Peyer's patch (tissue), 4 donors: ENCODE measurements at regions not wholly inside any gene's neighbourhood (a gene's known extent, or its start where the extent isn't known, plus 50 kb on each side); places are given as distances from the start of the nearest gene placed in this dataset.

Experiments
- DNase-seq, 3 donors: peaks; one replicate each; pipeline ENCODE4 v3.0.0-alpha.2; 2017 to 2019
- H3K27ac ChIP-seq, 4 donors: fragments of 200-600 bp; sonication (generic); one replicate each; pipeline ENCODE4 v1.5.1; 2016 to 2019
- H3K27me3 ChIP-seq, 2 donors: fragments of 200-600 bp; sonication (generic); one replicate each; pipeline ENCODE4 v1.5.1; 2019
- H3K36me3 ChIP-seq, 3 donors: fragments of 200-600 bp; sonication (generic); one replicate each; pipeline ENCODE4 v1.5.1; 2016 to 2019
- H3K4me1 ChIP-seq, 4 donors: fragments of 200-600 bp; sonication (generic); one replicate each; pipeline ENCODE4 v1.5.1; 2016 to 2019
- H3K4me3 ChIP-seq, 4 donors: fragments of 200-600 bp; sonication (generic); 1 replicate in 3 of 4; 2 replicates in 1 of 4; pipeline ENCODE4 v1.5.1; 2016 to 2019; ENCODE audit warnings: mild to moderate bottlenecking in 1 of 4
- H3K9me3 ChIP-seq, 4 donors: fragments of 200-600 bp; sonication (generic); one replicate each; pipeline ENCODE4 v1.5.1; 2016 to 2019; ENCODE audit warnings: mild to moderate bottlenecking in 1 of 4
- POLR2A ChIP-seq, 2 donors: fragments of 450-650 bp; IDR thresholded peaks; one replicate each; pipeline ENCODE4 v1.5.1; 2017; ENCODE audit warnings: antibody characterized with exemption in 2 of 2, mild to moderate bottlenecking in 2 of 2, moderate library complexity in 2 of 2
- TF ChIP-seq, protein P1 (sequence below), 6 experiments: fragments of 450-650 bp in 4 of 6; fragments of 200-600 bp in 2 of 6; sonication (generic) in 1 of 6; IDR thresholded peaks; one replicate each; pipeline ENCODE4 v1.5.1; 2017 to 2019; ENCODE audit warnings: antibody characterized with exemption in 6 of 6, mild to moderate bottlenecking in 3 of 6, moderate library complexity in 1 of 6

DNA sequence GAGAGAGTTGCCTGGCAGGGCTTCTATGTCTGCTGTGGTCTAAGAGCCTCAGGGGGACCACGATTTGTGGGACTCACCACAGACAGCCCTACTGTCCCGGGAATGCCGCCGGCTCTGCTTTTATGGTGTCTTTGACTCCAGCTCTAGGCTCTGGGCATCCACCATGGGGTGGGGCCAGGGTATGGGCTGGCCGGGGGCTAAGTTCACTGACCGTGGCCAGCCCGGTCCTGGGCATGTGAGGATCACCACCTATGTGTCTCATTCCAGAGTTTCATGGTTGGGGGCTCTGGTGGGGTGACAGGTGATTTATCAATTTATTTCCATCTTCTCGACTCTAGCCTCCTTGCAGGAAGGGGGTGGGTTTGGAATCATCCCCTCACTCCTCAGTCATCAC, 139.4 kb downstream of the GADD45G start:
- H3K4me1 ChIP-seq, result peaks cover 0 to 30% (median 13%) of the 10 kb centered on the region in 4 donors
- H3K27ac ChIP-seq, result peak overlapping the region in 3 of 4 donors; percentile 30 to 71 (median 35)
- no peaks in the 10 kb centered on the region for H3K36me3 ChIP-seq

DNA sequence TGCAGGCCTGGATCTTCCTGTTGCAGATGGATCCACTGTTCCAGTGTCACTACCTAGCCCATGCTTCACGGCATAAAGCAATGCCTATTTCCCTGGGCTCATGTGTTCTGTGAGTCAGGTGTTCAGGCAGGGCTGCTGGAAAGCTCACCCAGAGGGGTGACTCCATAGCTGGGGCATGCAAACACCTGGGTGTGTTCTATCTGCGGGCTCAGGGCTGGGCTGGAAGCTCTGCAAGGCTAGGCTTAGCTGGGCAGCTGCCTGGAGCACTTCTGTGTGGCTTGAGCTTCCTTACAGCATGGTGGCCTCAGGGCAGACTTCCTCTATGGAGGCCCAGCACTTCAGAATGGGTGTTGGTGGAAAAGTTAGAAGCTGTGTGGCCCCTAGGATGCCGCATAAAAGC, 139.9 kb downstream of the GADD45G start:
- H3K4me3 ChIP-seq, result no peak overlapping the region
- no peak for DNase-seq
- no peaks in the 10 kb centered on the region for H3K27me3 ChIP-seq
- H3K27ac ChIP-seq, result peak overlapping the region in 2 of 4 donors; percentile 30 to 35
- no peaks in the 10 kb centered on the region for H3K9me3 ChIP-seq
- peaks cover 0 to 30% (median 11%) of the 10 kb centered on the region in 4 donors for H3K4me1 ChIP-seq
- H3K36me3 ChIP-seq, result no peaks in the 10 kb centered on the region
- TF ChIP-seq, protein P1, sequence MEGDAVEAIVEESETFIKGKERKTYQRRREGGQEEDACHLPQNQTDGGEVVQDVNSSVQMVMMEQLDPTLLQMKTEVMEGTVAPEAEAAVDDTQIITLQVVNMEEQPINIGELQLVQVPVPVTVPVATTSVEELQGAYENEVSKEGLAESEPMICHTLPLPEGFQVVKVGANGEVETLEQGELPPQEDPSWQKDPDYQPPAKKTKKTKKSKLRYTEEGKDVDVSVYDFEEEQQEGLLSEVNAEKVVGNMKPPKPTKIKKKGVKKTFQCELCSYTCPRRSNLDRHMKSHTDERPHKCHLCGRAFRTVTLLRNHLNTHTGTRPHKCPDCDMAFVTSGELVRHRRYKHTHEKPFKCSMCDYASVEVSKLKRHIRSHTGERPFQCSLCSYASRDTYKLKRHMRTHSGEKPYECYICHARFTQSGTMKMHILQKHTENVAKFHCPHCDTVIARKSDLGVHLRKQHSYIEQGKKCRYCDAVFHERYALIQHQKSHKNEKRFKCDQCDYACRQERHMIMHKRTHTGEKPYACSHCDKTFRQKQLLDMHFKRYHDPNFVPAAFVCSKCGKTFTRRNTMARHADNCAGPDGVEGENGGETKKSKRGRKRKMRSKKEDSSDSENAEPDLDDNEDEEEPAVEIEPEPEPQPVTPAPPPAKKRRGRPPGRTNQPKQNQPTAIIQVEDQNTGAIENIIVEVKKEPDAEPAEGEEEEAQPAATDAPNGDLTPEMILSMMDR (IDR thresholded peaks at IDR 0.05), result no peak
- TF ChIP-seq POLR2A (IDR thresholded peaks at IDR 0.05), result no peak

More for the DNA sequence above, 139.4 kb downstream of the GADD45G start:
- H3K9me3 ChIP-seq, result no peaks in the 10 kb centered on the region
- TF ChIP-seq POLR2A (IDR thresholded peaks at IDR 0.05), result no peak
- TF ChIP-seq, protein P1 (IDR thresholded peaks at IDR 0.05), result no peak
- DNase-seq, result no peak
- no peak overlapping the region for H3K4me3 ChIP-seq
- no peaks in the 10 kb centered on the region for H3K27me3 ChIP-seq

GRCh38 chr9:89745601-89746376, 141.0 kb downstream of the GADD45G start:
- Histone ChIP-seq H3K27ac (no peak overlapping the region), H3K27me3 (no peaks in the 10 kb centered on the region), H3K9me3 (no peaks in the 10 kb centered on the region), H3K4me3 (no peak overlapping the region), H3K36me3 (no peaks in the 10 kb centered on the region), H3K4me1 (peaks cover 0 to 30% (median 6%) of the 10 kb centered on the region in 4 donors)
- no peak for DNase-seq
- TF ChIP-seq, protein P1 (IDR thresholded peaks at IDR 0.05), result no peak
- no peak for TF ChIP-seq POLR2A (IDR thresholded peaks at IDR 0.05)

GRCh38 chr9:89746385-89747116, 141.7 kb downstream of the GADD45G start:
- no peak overlapping the region for H3K27ac ChIP-seq
- H3K4me1 ChIP-seq, result peaks cover 0 to 24% (median 5%) of the 10 kb centered on the region in 4 donors
- H3K27me3 ChIP-seq, result no peaks in the 10 kb centered on the region
- H3K4me3 ChIP-seq, result no peak overlapping the region
- no peak for TF ChIP-seq POLR2A (IDR thresholded peaks at IDR 0.05)
- TF ChIP-seq, protein P1 (IDR thresholded peaks at IDR 0.05), result no peak
- H3K36me3 ChIP-seq, result no peaks in the 10 kb centered on the region
- no peak for DNase-seq
- H3K9me3 ChIP-seq, result no peaks in the 10 kb centered on the region

DNA sequence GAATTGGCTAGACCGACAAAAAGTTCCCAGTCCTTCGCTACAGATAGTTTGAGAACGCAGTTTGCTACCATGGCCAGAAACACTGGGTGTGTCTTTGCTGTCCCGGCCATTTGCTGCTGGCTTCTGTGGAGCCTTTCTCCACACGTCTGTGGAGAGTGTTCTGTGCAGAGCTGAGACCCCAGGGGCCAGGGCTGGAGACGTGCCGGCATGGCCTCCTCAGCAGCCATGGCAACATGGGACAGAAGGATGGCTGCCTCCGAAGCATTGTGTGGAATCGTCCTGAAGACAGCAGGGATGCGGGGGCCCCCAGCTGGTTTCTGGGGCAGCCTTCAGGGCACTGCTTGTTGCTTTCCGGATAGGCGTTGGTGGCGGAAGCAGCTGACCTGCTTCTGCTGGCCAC, 142.8 kb downstream of the GADD45G start:
- no peak overlapping the region for H3K4me3 ChIP-seq
- H3K27me3 ChIP-seq, result no peaks in the 10 kb centered on the region
- peaks cover 0 to 21% (median 4%) of the 10 kb centered on the region in 4 donors for H3K4me1 ChIP-seq
- no peaks in the 10 kb centered on the region for H3K9me3 ChIP-seq
- no peak for DNase-seq
- no peaks in the 10 kb centered on the region for H3K36me3 ChIP-seq
- TF ChIP-seq, protein P1 (IDR thresholded peaks at IDR 0.05), result no peak
- TF ChIP-seq POLR2A (IDR thresholded peaks at IDR 0.05), result no peak
- no peak overlapping the region for H3K27ac ChIP-seq
